ENCODE measurements at regions not wholly inside any gene's neighbourhood (a gene's known extent, or its start where the extent isn't known, plus 50 kb on each side); places are given as distances from the start of the nearest gene placed in this dataset.
A peak's percentile ranks its signal among the peaks of the same experiment; 100 is the strongest.

DNA sequence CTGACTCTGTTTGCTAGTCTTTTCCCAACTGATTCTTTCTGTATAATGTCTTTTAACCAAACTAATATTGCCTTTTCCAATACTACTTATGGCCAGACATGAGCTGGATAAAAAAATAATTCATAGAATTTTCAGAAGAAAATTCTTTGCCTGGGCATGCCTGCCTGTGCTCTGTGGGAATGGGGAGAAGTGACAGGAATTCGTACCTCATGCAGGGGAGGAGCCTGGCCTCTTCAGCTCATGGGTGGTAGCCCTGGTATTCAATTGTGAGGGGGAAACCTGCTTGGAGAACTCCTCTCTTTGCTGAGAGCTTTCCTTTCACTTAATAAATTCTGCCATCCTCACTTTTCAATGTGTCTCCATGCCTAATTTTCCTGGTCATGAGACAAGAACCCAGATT lies 928.8 kb downstream of the FAM181B start:
- Histone ChIP-seq H3K27ac (replicated peaks) (no peak overlapping the region), H3K27me3 (ENCODE audit: insufficient read depth, poor library complexity, severe bottlenecking) (no peaks in the 10 kb centered on the region), H3K4me3 (replicated peaks; ENCODE audit: insufficient read depth, low read length) (no peak overlapping the region)
- TF ChIP-seq, protein P1, sequence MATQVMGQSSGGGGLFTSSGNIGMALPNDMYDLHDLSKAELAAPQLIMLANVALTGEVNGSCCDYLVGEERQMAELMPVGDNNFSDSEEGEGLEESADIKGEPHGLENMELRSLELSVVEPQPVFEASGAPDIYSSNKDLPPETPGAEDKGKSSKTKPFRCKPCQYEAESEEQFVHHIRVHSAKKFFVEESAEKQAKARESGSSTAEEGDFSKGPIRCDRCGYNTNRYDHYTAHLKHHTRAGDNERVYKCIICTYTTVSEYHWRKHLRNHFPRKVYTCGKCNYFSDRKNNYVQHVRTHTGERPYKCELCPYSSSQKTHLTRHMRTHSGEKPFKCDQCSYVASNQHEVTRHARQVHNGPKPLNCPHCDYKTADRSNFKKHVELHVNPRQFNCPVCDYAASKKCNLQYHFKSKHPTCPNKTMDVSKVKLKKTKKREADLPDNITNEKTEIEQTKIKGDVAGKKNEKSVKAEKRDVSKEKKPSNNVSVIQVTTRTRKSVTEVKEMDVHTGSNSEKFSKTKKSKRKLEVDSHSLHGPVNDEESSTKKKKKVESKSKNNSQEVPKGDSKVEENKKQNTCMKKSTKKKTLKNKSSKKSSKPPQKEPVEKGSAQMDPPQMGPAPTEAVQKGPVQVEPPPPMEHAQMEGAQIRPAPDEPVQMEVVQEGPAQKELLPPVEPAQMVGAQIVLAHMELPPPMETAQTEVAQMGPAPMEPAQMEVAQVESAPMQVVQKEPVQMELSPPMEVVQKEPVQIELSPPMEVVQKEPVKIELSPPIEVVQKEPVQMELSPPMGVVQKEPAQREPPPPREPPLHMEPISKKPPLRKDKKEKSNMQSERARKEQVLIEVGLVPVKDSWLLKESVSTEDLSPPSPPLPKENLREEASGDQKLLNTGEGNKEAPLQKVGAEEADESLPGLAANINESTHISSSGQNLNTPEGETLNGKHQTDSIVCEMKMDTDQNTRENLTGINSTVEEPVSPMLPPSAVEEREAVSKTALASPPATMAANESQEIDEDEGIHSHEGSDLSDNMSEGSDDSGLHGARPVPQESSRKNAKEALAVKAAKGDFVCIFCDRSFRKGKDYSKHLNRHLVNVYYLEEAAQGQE (IDR thresholded peaks at IDR 0.05; ENCODE audit: insufficient replicate concordance, low read depth): no peak
- no peak for TF ChIP-seq GABPA (IDR thresholded peaks at IDR 0.05; ENCODE audit: low read depth)
- TF ChIP-seq SPI1 (IDR thresholded peaks at IDR 0.05; ENCODE audit: borderline replicate concordance, low read depth): no peak
- no peak for TF ChIP-seq POLR2AphosphoS5 (IDR thresholded peaks at IDR 0.05; ENCODE audit: low read depth)
- TF ChIP-seq, protein P2, sequence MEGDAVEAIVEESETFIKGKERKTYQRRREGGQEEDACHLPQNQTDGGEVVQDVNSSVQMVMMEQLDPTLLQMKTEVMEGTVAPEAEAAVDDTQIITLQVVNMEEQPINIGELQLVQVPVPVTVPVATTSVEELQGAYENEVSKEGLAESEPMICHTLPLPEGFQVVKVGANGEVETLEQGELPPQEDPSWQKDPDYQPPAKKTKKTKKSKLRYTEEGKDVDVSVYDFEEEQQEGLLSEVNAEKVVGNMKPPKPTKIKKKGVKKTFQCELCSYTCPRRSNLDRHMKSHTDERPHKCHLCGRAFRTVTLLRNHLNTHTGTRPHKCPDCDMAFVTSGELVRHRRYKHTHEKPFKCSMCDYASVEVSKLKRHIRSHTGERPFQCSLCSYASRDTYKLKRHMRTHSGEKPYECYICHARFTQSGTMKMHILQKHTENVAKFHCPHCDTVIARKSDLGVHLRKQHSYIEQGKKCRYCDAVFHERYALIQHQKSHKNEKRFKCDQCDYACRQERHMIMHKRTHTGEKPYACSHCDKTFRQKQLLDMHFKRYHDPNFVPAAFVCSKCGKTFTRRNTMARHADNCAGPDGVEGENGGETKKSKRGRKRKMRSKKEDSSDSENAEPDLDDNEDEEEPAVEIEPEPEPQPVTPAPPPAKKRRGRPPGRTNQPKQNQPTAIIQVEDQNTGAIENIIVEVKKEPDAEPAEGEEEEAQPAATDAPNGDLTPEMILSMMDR (IDR thresholded peaks at IDR 0.05; ENCODE audit: insufficient read depth, low read length): no peak
- no peak for DNase-seq (ENCODE audit: low read depth in 1 of 2, low spot score in 1 of 2)

DNA sequence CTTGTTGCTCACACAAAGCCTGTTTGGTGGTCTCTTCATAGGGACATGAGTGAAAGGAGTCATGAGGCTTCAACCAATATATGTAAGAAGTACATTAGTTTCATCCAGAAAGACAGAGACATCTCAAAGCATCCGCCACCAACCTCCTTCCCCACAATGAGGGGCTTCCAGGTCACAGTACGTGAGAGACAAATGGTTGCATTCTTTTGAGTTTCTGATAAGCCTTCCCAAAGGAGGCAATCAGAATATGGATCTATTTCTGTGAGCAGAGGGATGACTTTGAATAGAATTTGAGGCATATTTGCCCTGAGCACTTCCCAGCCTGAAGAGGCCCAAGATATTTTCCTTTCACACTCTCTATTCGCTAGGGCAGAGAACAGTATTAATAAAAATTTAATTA lies 931.1 kb downstream of the FAM181B start:
- TF ChIP-seq POLR2AphosphoS5 (IDR thresholded peaks at IDR 0.05; ENCODE audit: low read depth): no peak
- no peak for DNase-seq (ENCODE audit: low read depth in 1 of 2, low spot score in 1 of 2)
- Histone ChIP-seq H3K4me3 (replicated peaks; ENCODE audit: insufficient read depth, low read length) (no peak overlapping the region), H3K27me3 (ENCODE audit: insufficient read depth, poor library complexity, severe bottlenecking) (no peaks in the 10 kb centered on the region), H3K27ac (replicated peaks) (no peak overlapping the region)

DNA sequence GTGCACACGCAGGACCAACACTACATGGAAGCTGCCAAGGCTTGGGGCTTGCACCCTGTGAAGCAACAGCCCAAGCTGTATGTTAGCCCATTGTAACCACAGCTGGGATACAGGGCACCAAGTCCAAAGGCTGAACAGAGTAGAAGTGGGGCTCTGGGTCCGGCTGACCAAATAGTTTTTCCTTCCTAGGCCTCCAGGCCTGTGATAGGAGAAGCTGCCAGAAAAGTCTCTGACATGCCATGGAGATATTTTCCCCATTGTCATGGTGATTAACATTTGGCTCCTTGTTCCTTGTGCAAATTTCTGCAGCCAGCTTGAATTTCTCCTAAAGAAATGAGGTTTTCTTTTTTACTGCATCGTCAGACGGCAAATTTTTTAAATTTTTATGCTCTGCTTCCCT lies 941.2 kb downstream of the FAM181B start:
- TF ChIP-seq GABPA (IDR thresholded peaks at IDR 0.05; ENCODE audit: low read depth) (no peak), SPI1 (IDR thresholded peaks at IDR 0.05; ENCODE audit: borderline replicate concordance, low read depth) (no peak), POLR2AphosphoS5 (IDR thresholded peaks at IDR 0.05; ENCODE audit: low read depth) (no peak)
- TF ChIP-seq, protein P1 (IDR thresholded peaks at IDR 0.05; ENCODE audit: insufficient replicate concordance, low read depth): no peak
- TF ChIP-seq, protein P2 (IDR thresholded peaks at IDR 0.05; ENCODE audit: insufficient read depth, low read length): no peak
- no peaks in the 10 kb centered on the region for H3K27me3 ChIP-seq (ENCODE audit: insufficient read depth, poor library complexity, severe bottlenecking)
- H3K27ac ChIP-seq (replicated peaks): no peak overlapping the region
- DNase-seq (ENCODE audit: low read depth in 1 of 2, low spot score in 1 of 2): no peak
- no peak overlapping the region for H3K4me3 ChIP-seq (replicated peaks; ENCODE audit: insufficient read depth, low read length)

DNA sequence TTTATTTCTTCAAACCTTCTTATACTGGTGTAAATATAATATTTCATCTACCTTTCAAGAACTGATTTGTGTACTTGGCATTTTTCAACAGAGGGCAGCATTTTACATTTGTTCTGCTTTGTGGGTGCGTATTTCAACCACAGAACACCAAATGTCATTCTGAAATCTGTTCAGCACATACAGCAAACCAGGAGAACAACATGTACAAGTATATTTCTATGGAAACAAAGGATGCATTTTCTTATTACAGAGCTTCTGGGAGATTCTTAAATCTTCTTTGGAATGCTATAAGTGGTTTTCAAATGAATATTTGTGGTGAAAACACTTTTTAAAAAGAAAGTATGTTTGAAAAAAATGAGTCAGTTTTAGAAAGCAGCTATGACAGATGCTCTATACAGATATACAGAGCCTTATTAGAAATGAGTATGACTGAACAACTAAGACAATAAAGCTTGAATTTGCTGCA lies 946.0 kb downstream of the FAM181B start:
- peak in 1 of 2 experiments; percentile 15 for DNase-seq (ENCODE audit: low read depth in 1 of 2, low spot score in 1 of 2)
- Histone ChIP-seq H3K4me3 (replicated peaks; ENCODE audit: insufficient read depth, low read length) (no peak overlapping the region), H3K27ac (replicated peaks) (no peak overlapping the region), H3K27me3 (ENCODE audit: insufficient read depth, poor library complexity, severe bottlenecking) (no peaks in the 10 kb centered on the region)
- TF ChIP-seq POLR2AphosphoS5 (IDR thresholded peaks at IDR 0.05; ENCODE audit: low read depth) (no peak), SPI1 (IDR thresholded peaks at IDR 0.05; ENCODE audit: borderline replicate concordance, low read depth) (no peak), GABPA (IDR thresholded peaks at IDR 0.05; ENCODE audit: low read depth) (no peak)
- TF ChIP-seq, protein P2 (IDR thresholded peaks at IDR 0.05; ENCODE audit: insufficient read depth, low read length): no peak
- TF ChIP-seq, protein P1 (IDR thresholded peaks at IDR 0.05; ENCODE audit: insufficient replicate concordance, low read depth): no peak

All from HL-60 (cell line).